Erythroblast (primary cell): ENCODE measurements at regions not wholly inside any gene's neighbourhood (a gene's known extent, or its start where the extent isn't known, plus 50 kb on each side); places are given as distances from the start of the nearest gene placed in this dataset.

Source experiments
- GATA1 ChIP-seq: IDR thresholded peaks from 2 replicates; pipeline ENCODE4 v1.6.1; 2011; ENCODE audit warnings: low read depth, mild to moderate bottlenecking, control low read depth, low read length, moderate library complexity
- POLR2A ChIP-seq: IDR thresholded peaks from 2 replicates; pipeline ENCODE4 v1.6.1; 2011; ENCODE audit warnings: mild to moderate bottlenecking, low read length

- TF ChIP-seq POLR2A (no peak), GATA1 (no peak)
These were observed 463.1 kb upstream of the GOLIM4 start for GRCh38 chr3:168558728-168559411.
